Cardiac fibroblast (primary cell): ENCODE measurements at regions not wholly inside any gene's neighbourhood (a gene's known extent, or its start where the extent isn't known, plus 50 kb on each side); places are given as distances from the start of the nearest gene placed in this dataset.

ENCODE experiments used
- DNase-seq, 2 donors: peaks; one replicate each; pipeline versions ENCODE4 v3.0.0 to v3.0.0-alpha.2; 2010; ENCODE audit warnings: low read depth in 2 of 2
- H3K4me3 ChIP-seq, 2 donors: replicated peaks in 1 of 2; 1 replicate in 1 of 2; 2 replicates in 1 of 2; pipeline ENCODE4 v1.5.1; 2011; ENCODE audit warnings: low read depth in 2 of 2, low read length in 2 of 2, mild to moderate bottlenecking in 2 of 2, moderate library complexity in 1 of 2
- CTCF ChIP-seq: IDR thresholded peaks from one replicate; pipeline ENCODE4 v1.5.1; 2011; ENCODE audit warnings: low read depth, mild to moderate bottlenecking, low read length, inconsistent platforms

DNA sequence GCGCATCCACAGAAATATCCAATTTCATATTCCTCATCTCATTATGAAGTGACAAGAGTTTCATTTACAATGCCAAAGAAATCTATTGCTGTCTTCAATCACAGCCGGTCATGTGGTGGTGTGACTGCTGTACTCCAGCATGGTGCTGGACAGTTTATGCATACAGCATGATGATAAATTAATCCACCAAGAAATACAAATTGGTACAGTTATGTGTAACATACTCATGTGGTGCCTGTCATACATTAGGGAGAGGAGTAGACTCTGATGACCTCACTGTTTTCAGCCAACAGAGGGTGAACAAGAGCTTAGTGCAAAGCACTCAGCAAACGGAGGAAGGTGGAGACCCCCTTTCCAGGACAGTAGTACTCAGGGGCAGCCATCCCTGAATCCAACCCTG is 178.4 kb upstream of the SYNDIG1 start:
- DNase-seq, result no peak
- no peak for TF ChIP-seq CTCF
- H3K4me3 ChIP-seq, result no peak overlapping the region

DNA sequence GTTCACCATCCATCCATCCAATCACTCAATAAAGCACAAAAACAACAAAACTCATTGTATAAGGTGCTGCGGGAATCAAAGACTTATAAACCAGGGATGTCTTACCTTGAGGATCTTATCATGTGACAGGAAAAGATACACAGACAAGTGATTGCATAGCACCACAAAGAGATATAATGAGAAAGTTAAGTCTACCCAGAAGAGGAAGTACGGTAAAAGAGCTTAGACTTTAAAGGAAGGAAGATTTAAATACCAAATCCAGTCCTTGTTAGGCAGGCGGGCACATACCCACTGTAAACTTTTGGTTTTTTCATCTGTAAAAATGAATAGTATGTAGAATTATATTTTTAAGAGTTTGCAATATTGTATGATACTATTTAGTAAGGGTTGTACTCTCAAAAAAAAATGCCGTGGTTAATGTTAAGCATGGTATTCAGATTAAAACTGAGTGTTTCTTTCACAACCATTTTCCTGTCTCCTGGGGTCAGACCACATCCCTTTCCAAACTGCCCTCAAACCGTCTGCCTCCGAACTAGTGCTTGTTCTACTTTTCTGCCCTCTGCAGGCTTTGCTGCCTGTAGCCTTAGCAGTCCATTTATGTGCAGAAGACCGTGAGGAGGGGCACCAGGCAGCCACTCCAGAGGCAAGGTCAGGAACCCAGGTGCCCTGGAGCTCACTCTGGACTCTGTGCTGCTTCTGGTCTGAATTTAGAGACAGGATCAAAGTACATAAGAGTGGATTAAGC is 179.5 kb upstream of the SYNDIG1 start:
- TF ChIP-seq CTCF, result no peak
- no peak for DNase-seq

DNA sequence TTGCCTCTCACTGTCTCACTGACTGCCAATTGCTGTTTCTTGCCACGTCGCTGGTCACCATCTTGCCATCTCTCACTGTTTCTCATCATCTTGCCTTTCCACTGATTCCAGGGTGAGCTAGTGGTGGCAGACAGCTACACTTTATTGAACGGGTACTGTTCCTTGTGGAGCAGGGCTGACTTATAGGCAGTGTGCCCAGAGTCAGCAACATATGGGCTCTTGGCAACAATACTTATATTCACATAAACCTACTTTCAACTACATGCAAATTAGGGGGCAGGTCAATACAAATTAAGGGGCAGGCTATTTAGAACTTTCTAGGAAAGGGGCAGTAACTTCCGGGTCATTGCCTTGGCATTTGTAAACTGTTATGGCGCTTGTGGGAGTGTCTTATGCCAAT is 186.2 kb upstream of the SYNDIG1 start:
- TF ChIP-seq CTCF, result no peak
- no peak for DNase-seq
- H3K4me3 ChIP-seq, result no peak overlapping the region

More for the DNA sequence above, 179.5 kb upstream of the SYNDIG1 start:
- no peak overlapping the region for H3K4me3 ChIP-seq

GRCh38 chr20:24277196-24277595 is 192.2 kb upstream of the SYNDIG1 start:
- no peak for DNase-seq
- no peak for TF ChIP-seq CTCF
- H3K4me3 ChIP-seq, result no peak overlapping the region

DNA sequence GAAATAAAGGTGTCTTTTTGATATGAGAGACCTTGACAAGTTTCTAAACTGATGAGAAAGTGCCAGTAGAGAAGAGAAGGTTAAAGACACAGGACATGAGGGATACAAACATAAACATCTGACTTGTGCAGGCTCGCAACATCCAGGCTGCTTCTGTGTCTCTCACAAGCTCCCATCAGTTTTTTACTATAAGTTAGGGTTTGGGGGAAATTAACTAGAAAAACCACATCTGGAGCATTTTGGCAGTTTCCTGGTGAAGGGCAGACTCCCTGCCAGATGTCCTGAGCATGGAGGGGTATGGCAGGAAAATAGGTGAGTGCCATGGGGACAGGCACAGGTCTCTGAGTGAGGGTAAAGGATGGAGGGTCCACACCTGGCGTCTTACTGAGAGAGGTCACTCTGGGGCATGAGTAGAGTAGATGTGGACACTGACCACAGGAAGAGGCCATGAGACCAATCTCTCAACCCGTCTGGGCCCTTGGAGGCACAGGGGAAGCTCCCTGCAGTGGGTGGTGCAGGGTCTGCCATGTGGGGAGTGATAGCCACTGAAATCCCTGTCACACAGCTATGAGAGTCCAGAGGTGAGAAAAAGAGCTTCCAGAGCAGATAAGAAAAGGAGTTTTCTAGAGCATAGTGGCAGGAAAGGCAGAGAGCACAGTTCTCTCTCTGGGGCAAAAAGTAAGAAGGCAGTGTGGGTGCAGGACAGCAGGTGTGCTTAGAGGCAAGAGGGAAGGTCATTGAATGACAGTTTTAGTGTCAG is 193.3 kb upstream of the SYNDIG1 start:
- no peak overlapping the region for H3K4me3 ChIP-seq
- no peak for DNase-seq
- no peak for TF ChIP-seq CTCF

DNA sequence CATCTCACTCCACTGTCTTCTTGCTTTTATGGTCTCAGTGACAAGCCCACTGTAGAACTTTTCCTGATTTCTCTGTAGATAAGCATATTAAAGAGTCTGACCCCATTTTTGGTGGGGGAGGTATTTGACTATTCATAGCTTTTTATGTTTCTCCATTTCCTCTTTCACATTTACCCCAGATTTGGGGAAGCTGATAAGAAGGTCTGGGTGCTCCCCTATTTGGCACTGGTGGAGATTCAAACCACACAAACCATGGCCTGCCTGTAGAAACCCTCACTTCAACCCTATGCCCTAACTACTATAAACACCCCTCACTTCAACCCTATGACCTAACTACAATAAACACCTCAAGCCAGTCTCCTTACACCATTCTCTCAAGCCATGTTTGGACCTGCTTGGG is 196.2 kb upstream of the SYNDIG1 start:
- DNase-seq, result no peak
- no peak overlapping the region for H3K4me3 ChIP-seq
- no peak for TF ChIP-seq CTCF
